BJ (cell line): ENCODE measurements at regions not wholly inside any gene's neighbourhood (a gene's known extent, or its start where the extent isn't known, plus 50 kb on each side); places are given as distances from the start of the nearest gene placed in this dataset.

ENCODE experiments used
- CTCF ChIA-PET: fragments of 350-600 bp; formaldehyde crosslinking; extraction: SDS; loops from one replicate; lab custom pipeline; 2021; ENCODE audit warnings: antibody characterized with exemption, inconsistent platforms; lab: Yijun Ruan, JAX
- POLR2A ChIA-PET: fragments of 300-600 bp; sonication (Branson Sonifier 250); formaldehyde crosslinking; extraction: SDS; loops from one replicate; lab custom pipeline; 2021; ENCODE audit warnings: antibody characterized with exemption; lab: Charles Lee
- DNase-seq: peaks from one replicate; pipeline ENCODE4 v3.0.0-alpha.2; 2011; ENCODE audit warnings: low read depth
- H3K27me3 ChIP-seq: 2 replicates; pipeline ENCODE4 v1.6.0; 2011; ENCODE audit warnings: low read length; ENCODE audit not compliant: control insufficient read depth, insufficient read depth
- H3K36me3 ChIP-seq: 2 replicates; pipeline ENCODE4 v1.5.1; 2011; ENCODE audit warnings: low read length; ENCODE audit not compliant: control insufficient read depth, insufficient read depth
- H3K4me3 ChIP-seq: 2 replicates; pipeline ENCODE4 v1.5.1; 2011; ENCODE audit warnings: low read depth, mild to moderate bottlenecking, control low read depth, low read length
- CTCF ChIP-seq: IDR thresholded peaks from 2 replicates; pipeline ENCODE4 v1.5.1; 2011; ENCODE audit warnings: low read depth, mild to moderate bottlenecking, control low read depth, inconsistent platforms, low read length, moderate library complexity; ENCODE audit not compliant: insufficient read depth

- TF ChIP-seq CTCF = peak; percentile 50
- DNase-seq = no peak
- H3K4me3 ChIP-seq = no peak overlapping the region
- ChIA-PET POLR2A (no interaction called here), CTCF (interaction anchor here (0.7 to 1.5 kb wide), 5 partner anchors 9 to 496 kb away, joined by 3 to 5 read pairs (median 3); no protein-coding TSS in a partner anchor)
- H3K27me3 ChIP-seq = no peaks in the 10 kb centered on the region
- no peaks in the 10 kb centered on the region for H3K36me3 ChIP-seq
These were observed 492.9 kb upstream of the KIRREL3 start for GRCh38 chr11:127493330-127494022.

- TF ChIP-seq CTCF = no peak
- no peaks in the 10 kb centered on the region for H3K36me3 ChIP-seq
- no peak for DNase-seq
These were observed 491.5 kb upstream of the KIRREL3 start for GRCh38 chr11:127492029-127492428.

GRCh38 chr11:127491589-127491988 lies 491.0 kb upstream of the KIRREL3 start:
- CTCF ChIA-PET = interaction anchor here (1.0 kb wide), 1 partner anchor 16 kb away, joined by 4 read pairs; no protein-coding TSS in a partner anchor
- Histone ChIP-seq H3K36me3 (no peaks in the 10 kb centered on the region), H3K27me3 (no peaks in the 10 kb centered on the region), H3K4me3 (no peak overlapping the region)
- POLR2A ChIA-PET = no interaction called here
- DNase-seq = no peak
- no peak for TF ChIP-seq CTCF

More at GRCh38 chr11:127492029-127492428, 491.5 kb upstream of the KIRREL3 start:
- Histone ChIP-seq H3K4me3 (no peak overlapping the region), H3K27me3 (no peaks in the 10 kb centered on the region)
- POLR2A ChIA-PET = no interaction called here
- CTCF ChIA-PET = interaction anchor here (1.0 kb wide), 1 partner anchor 15 kb away, joined by 4 read pairs; no protein-coding TSS in a partner anchor

GRCh38 chr11:127490896-127491295 lies 490.3 kb upstream of the KIRREL3 start:
- no peak for TF ChIP-seq CTCF
- CTCF ChIA-PET = interaction anchor here (1.0 kb wide), 1 partner anchor 17 kb away, joined by 4 read pairs; no protein-coding TSS in a partner anchor
- no peaks in the 10 kb centered on the region for H3K27me3 ChIP-seq

GRCh38 chr11:127485541-127485940 lies 485.0 kb upstream of the KIRREL3 start:
- no peak for TF ChIP-seq CTCF
- DNase-seq = no peak
- ChIA-PET POLR2A (no interaction called here), CTCF (no interaction called here)
- H3K36me3 ChIP-seq = no peaks in the 10 kb centered on the region
- no peaks in the 10 kb centered on the region for H3K27me3 ChIP-seq
- no peak overlapping the region for H3K4me3 ChIP-seq

More at GRCh38 chr11:127490896-127491295, 490.3 kb upstream of the KIRREL3 start:
- no peak overlapping the region for H3K4me3 ChIP-seq
- H3K36me3 ChIP-seq = no peaks in the 10 kb centered on the region
- DNase-seq = no peak
- POLR2A ChIA-PET = no interaction called here
